HCT116 (cell line): ENCODE measurements at regions not wholly inside any gene's neighbourhood (a gene's known extent, or its start where the extent isn't known, plus 50 kb on each side); places are given as distances from the start of the nearest gene placed in this dataset.

ENCODE experiments used
- ATAC-seq: fragments of 200-7000 bp; cut with Tn5 transposase; 2 replicates; pipeline ENCODE4 v1.9.1; 2020; ENCODE audit warnings: mild to moderate bottlenecking, moderate library complexity
- BruUV-seq: library from RNA; stranded (reverse); fragments of 400-500 nt; replicated peaks from 2 replicates; lab custom pipeline; 2021; lab: Mats Ljungman, UMichigan
- CTCF ChIA-PET: fragments of 300-600 bp; sonication (Branson Sonifier 250); formaldehyde crosslinking; loops from one replicate; lab custom pipeline; 2021; ENCODE audit warnings: antibody characterized with exemption; lab: Charles Lee
- POLR2A ChIA-PET: fragments of 300-600, 350-600 bp; sonication (Branson Sonifier 250); formaldehyde crosslinking; loops from one replicate; lab custom pipeline; 2021; ENCODE audit warnings: antibody characterized with exemption; lab: Charles Lee
- RAD21 ChIA-PET, 2 experiments: fragments of 300-600 bp; sonication (Branson Sonifier 250); formaldehyde crosslinking; loops; one replicate each; lab custom pipeline; 2023; ENCODE audit warnings: low total read pairs in 2 of 2; ENCODE audit not compliant: uncharacterized antibody in 2 of 2, unreplicated experiment in 2 of 2, low non-redundant PET in 1 of 2; lab: Charles Lee
- DNase-seq: peaks from one replicate; pipeline ENCODE4 v3.0.0-alpha.2; 2010; ENCODE audit warnings: low read depth, low spot score
- H2AFZ ChIP-seq: fragments of 200-600 bp; shearing (Covaris generic), sonication (generic); 2 replicates; pipeline ENCODE4 v1.6.1; 2017; ENCODE audit warnings: low read depth, mixed run types, mixed read lengths, antibody characterized with exemption, low read length; ENCODE audit not compliant: poor library complexity, severe bottlenecking
- H3K27ac ChIP-seq: 2 replicates; pipeline ENCODE4 v1.5.1; 2012; ENCODE audit warnings: low read depth, low read length
- H3K27me3 ChIP-seq: fragments of 200-600 bp; sonication (generic); 2 replicates; pipeline ENCODE4 v1.6.1; 2016; ENCODE audit warnings: mixed run types, low read length, mixed read lengths; ENCODE audit not compliant: insufficient read depth
- H3K36me3 ChIP-seq, 2 experiments: fragments of 200-500 bp in 1 of 2; fragments of 200-600 bp in 1 of 2; sonication (Bioruptor generic) in 1 of 2; sonication (generic) in 1 of 2; 2 replicates each; pipeline versions ENCODE4 v1.5.1 to v1.6.1; 2014 to 2016; ENCODE audit warnings: low read length in 2 of 2, inconsistent platforms in 1 of 2, mixed read lengths in 1 of 2, mixed run types in 1 of 2; ENCODE audit not compliant: insufficient read depth in 2 of 2, control insufficient read depth in 1 of 2
- H3K4me1 ChIP-seq, 2 experiments: fragments of 200-600 bp in 1 of 2; sonication (generic) in 1 of 2; 2 replicates each; pipeline versions ENCODE4 v1.5.1 to v1.6.1; 2012 to 2017; ENCODE audit warnings: low read length in 2 of 2, inconsistent platforms in 1 of 2, mild to moderate bottlenecking in 1 of 2, mixed read lengths in 1 of 2, mixed run types in 1 of 2, moderate library complexity in 1 of 2; ENCODE audit not compliant: insufficient read depth in 2 of 2, control insufficient read depth in 1 of 2
- H3K4me2 ChIP-seq: fragments of 200-600 bp; sonication (generic); 2 replicates; pipeline ENCODE4 v1.6.1; 2017; ENCODE audit warnings: mixed run types, low read length, mixed read lengths
- H3K4me3 ChIP-seq, 2 experiments: fragments of 200-600 bp in 1 of 2; sonication (generic) in 1 of 2; replicated peaks in 1 of 2; 2 replicates each; pipeline ENCODE4 v1.5.1; 2011 to 2016; ENCODE audit warnings: low read length in 2 of 2, control low read depth in 1 of 2, low read depth in 1 of 2, mild to moderate bottlenecking in 1 of 2, mixed read lengths in 1 of 2, mixed run types in 1 of 2
- H3K79me2 ChIP-seq: fragments of 200-600 bp; sonication (generic); 2 replicates; pipeline ENCODE4 v1.6.1; 2017; ENCODE audit warnings: mild to moderate bottlenecking, mixed run types, low read length, moderate library complexity, mixed read lengths; ENCODE audit not compliant: insufficient read depth
- H3K9ac ChIP-seq: fragments of 200-600 bp; sonication (generic); 2 replicates; pipeline ENCODE4 v1.6.1; 2016; ENCODE audit warnings: low read length, mixed read lengths
- H3K9me2 ChIP-seq: fragments of 200-600 bp; sonication (generic), shearing (Covaris generic); 2 replicates; pipeline ENCODE4 v1.6.1; 2017; ENCODE audit warnings: mixed run types, mild to moderate bottlenecking, moderate library complexity; ENCODE audit not compliant: insufficient read depth
- H3K9me3 ChIP-seq, 2 experiments: fragments of 200-500 bp in 1 of 2; fragments of 200-600 bp in 1 of 2; sonication (Bioruptor generic) in 1 of 2; sonication (generic) in 1 of 2; 2 replicates each; pipeline ENCODE4 v1.6.1; 2014 to 2017; ENCODE audit warnings: low read length in 2 of 2, mixed read lengths in 2 of 2, inconsistent platforms in 1 of 2, low read depth in 1 of 2, mild to moderate bottlenecking in 1 of 2, mixed run types in 1 of 2, moderate library complexity in 1 of 2; ENCODE audit not compliant: control insufficient read depth in 1 of 2, insufficient read depth in 1 of 2
- H4K20me1 ChIP-seq: fragments of 200-600 bp; sonication (generic), shearing (Covaris generic); 2 replicates; pipeline ENCODE4 v1.6.1; 2017; ENCODE audit warnings: mixed run types, mild to moderate bottlenecking, moderate library complexity; ENCODE audit not compliant: insufficient read depth
- CBX3 ChIP-seq: IDR thresholded peaks from 2 replicates; pipeline ENCODE4 v1.6.1; 2012; ENCODE audit warnings: low read depth
- EGR1 ChIP-seq: IDR thresholded peaks from 2 replicates; pipeline ENCODE4 v1.6.1; 2012; ENCODE audit warnings: low read depth
- ELF1 ChIP-seq: IDR thresholded peaks from 2 replicates; pipeline ENCODE4 v1.6.1; 2012; ENCODE audit warnings: low read depth, borderline replicate concordance
- EZH2 ChIP-seq: fragments of 200-600 bp; sonication (generic); IDR thresholded peaks from 2 replicates; pipeline ENCODE4 v1.6.1; 2017; ENCODE audit warnings: antibody characterized with exemption, mixed run types
- EZH2phosphoT487 ChIP-seq: fragments of 200-600 bp; IDR thresholded peaks from 2 replicates; pipeline ENCODE4 v1.6.1; 2018; ENCODE audit warnings: antibody characterized with exemption, borderline replicate concordance
- FOSL1 ChIP-seq: IDR thresholded peaks from 2 replicates; pipeline ENCODE4 v1.6.1; 2012; ENCODE audit warnings: low read depth
- POLR2A ChIP-seq: IDR thresholded peaks from 2 replicates; pipeline ENCODE4 v1.7.0; 2011; ENCODE audit warnings: borderline replicate concordance; ENCODE audit not compliant: insufficient read depth, insufficient read length; ENCODE audit errors: extremely low read depth
- POLR2AphosphoS5 ChIP-seq: IDR thresholded peaks from 2 replicates; pipeline ENCODE4 v1.6.1; 2011; ENCODE audit warnings: mild to moderate bottlenecking, low read depth, low read length, moderate library complexity
- RAD21 ChIP-seq: IDR thresholded peaks from 2 replicates; pipeline ENCODE4 v1.6.1; 2012; ENCODE audit warnings: low read depth, mild to moderate bottlenecking
- SIN3A ChIP-seq: IDR thresholded peaks from 2 replicates; pipeline ENCODE4 v1.6.1; 2012; ENCODE audit warnings: low read depth
- SRF ChIP-seq: IDR thresholded peaks from 2 replicates; pipeline ENCODE4 v1.6.1; 2012; ENCODE audit warnings: low read depth
- TCF7L2 ChIP-seq: IDR thresholded peaks from 2 replicates; pipeline ENCODE4 v1.7.0; 2011; ENCODE audit warnings: borderline replicate concordance, inconsistent platforms; ENCODE audit not compliant: insufficient read depth, insufficient read length; ENCODE audit errors: extremely low read depth
- YY1 ChIP-seq: IDR thresholded peaks from 2 replicates; pipeline ENCODE4 v1.6.1; 2011; ENCODE audit warnings: low read length, low read depth, moderate library complexity, mild to moderate bottlenecking; ENCODE audit not compliant: insufficient replicate concordance; ENCODE audit errors: extremely low read depth
- ZFX ChIP-seq: fragments of 450-650 bp; IDR thresholded peaks from 2 replicates; pipeline ENCODE4 v1.6.1; 2017
- ZNF274 ChIP-seq: fragments of 200-500 bp; sonication (Bioruptor generic); IDR thresholded peaks from 2 replicates; pipeline ENCODE4 v1.6.1; 2014; ENCODE audit warnings: mild to moderate bottlenecking, low read depth, low read length, inconsistent platforms
- intact Hi-C: fragments of 100-400 bp; cut with micrococcal nuclease; formaldehyde crosslinking; loops from 2 replicates; pipeline ENCODE4 v1.10.0; 2022
- TF ChIP-seq, protein P1 (sequence below), 3 experiments: fragments of 200-600 bp in 1 of 3; sonication (generic) in 1 of 3; IDR thresholded peaks in 2 of 3; conservative IDR thresholded peaks in 1 of 3; 2 replicates each; pipeline ENCODE4 v1.5.1; 2012 to 2017; ENCODE audit warnings: low read depth in 2 of 3, low read length in 2 of 3, antibody characterized with exemption in 1 of 3, borderline replicate concordance in 1 of 3, control low read depth in 1 of 3, mild to moderate bottlenecking in 1 of 3, mixed read lengths in 1 of 3, mixed run types in 1 of 3, moderate library complexity in 1 of 3; ENCODE audit not compliant: insufficient read depth in 1 of 3
- TF ChIP-seq, protein P2 (sequence below): IDR thresholded peaks from 2 replicates; pipeline ENCODE4 v1.6.1; 2012
- TF ChIP-seq, protein P3 (sequence below): IDR thresholded peaks from 2 replicates; pipeline ENCODE4 v1.6.1; 2011; ENCODE audit warnings: mild to moderate bottlenecking, low read length, moderate library complexity; ENCODE audit not compliant: insufficient replicate concordance; ENCODE audit errors: extremely low read depth
- TF ChIP-seq, protein P4 (sequence below): IDR thresholded peaks from 2 replicates; pipeline ENCODE4 v1.6.1; 2012; ENCODE audit warnings: low read depth
- TF ChIP-seq, protein P5 (sequence below): IDR thresholded peaks from 2 replicates; pipeline ENCODE4 v1.6.1; 2012

DNA sequence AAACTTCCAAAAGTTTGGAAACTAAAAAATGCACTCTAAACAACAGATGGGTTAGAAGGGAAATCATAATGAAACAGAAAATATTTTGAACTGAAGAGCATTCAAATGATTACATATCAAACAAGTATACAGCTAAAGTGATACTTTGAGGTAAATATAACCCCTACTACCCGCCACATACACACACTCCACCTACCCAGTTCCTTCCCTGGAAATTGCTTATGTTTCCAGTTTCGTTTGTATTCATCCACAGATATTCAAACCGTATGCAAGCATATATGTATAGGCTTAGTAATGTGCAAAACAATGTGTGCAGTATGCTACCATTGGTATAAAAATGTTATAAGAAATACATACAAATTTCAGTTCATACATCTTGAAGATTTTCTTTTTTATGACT is 95.5 kb downstream of the SMIM20 start:
- Histone ChIP-seq H3K36me3 (no peaks in the 10 kb centered on the region), H3K4me3 (no peak overlapping the region), H3K27ac (no peak overlapping the region), H3K4me2 (no peak overlapping the region), H3K9me2 (no peaks in the 10 kb centered on the region), H4K20me1 (no peaks in the 10 kb centered on the region), H3K9ac (no peak overlapping the region), H3K79me2 (no peaks in the 10 kb centered on the region), H2AFZ (no peak overlapping the region), H3K9me3 (peaks cover 0 to 8% of the 10 kb centered on the region in 2 experiments; a peak in 1 of 4 replicates), H3K4me1 (no peaks in the 10 kb centered on the region), H3K27me3 (no peaks in the 10 kb centered on the region; the same call in 1 of the 2 replicates)
- CTCF ChIA-PET, result no interaction called here
- RAD21 ChIA-PET, result no interaction called here
- no TSS peak for BruUV-seq
- ATAC-seq, result no peak
- no peak for DNase-seq
- intact Hi-C loops, result no loop called here
- POLR2A ChIA-PET, result no interaction called here
- no peak for TF ChIP-seq RAD21
- no peak for TF ChIP-seq POLR2A
- TF ChIP-seq, protein P1, sequence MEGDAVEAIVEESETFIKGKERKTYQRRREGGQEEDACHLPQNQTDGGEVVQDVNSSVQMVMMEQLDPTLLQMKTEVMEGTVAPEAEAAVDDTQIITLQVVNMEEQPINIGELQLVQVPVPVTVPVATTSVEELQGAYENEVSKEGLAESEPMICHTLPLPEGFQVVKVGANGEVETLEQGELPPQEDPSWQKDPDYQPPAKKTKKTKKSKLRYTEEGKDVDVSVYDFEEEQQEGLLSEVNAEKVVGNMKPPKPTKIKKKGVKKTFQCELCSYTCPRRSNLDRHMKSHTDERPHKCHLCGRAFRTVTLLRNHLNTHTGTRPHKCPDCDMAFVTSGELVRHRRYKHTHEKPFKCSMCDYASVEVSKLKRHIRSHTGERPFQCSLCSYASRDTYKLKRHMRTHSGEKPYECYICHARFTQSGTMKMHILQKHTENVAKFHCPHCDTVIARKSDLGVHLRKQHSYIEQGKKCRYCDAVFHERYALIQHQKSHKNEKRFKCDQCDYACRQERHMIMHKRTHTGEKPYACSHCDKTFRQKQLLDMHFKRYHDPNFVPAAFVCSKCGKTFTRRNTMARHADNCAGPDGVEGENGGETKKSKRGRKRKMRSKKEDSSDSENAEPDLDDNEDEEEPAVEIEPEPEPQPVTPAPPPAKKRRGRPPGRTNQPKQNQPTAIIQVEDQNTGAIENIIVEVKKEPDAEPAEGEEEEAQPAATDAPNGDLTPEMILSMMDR (IDR thresholded peaks at IDR 0.05 in 2 of 3, conservative IDR thresholded peaks at IDR 0.05 in 1 of 3; ENCODE audit: borderline replicate concordance in 1 of 3, insufficient read depth in 1 of 3, low read depth in 2 of 3, low read length in 2 of 3), result no peak
- TF ChIP-seq, protein P2, sequence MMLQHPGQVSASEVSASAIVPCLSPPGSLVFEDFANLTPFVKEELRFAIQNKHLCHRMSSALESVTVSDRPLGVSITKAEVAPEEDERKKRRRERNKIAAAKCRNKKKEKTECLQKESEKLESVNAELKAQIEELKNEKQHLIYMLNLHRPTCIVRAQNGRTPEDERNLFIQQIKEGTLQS, result no peak
- TF ChIP-seq, protein P3, sequence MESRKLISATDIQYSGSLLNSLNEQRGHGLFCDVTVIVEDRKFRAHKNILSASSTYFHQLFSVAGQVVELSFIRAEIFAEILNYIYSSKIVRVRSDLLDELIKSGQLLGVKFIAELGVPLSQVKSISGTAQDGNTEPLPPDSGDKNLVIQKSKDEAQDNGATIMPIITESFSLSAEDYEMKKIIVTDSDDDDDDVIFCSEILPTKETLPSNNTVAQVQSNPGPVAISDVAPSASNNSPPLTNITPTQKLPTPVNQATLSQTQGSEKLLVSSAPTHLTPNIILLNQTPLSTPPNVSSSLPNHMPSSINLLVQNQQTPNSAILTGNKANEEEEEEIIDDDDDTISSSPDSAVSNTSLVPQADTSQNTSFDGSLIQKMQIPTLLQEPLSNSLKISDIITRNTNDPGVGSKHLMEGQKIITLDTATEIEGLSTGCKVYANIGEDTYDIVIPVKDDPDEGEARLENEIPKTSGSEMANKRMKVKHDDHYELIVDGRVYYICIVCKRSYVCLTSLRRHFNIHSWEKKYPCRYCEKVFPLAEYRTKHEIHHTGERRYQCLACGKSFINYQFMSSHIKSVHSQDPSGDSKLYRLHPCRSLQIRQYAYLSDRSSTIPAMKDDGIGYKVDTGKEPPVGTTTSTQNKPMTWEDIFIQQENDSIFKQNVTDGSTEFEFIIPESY, result no peak
- TF ChIP-seq TCF7L2, result no peak
- no peak for TF ChIP-seq FOSL1
- TF ChIP-seq SRF, result no peak
- TF ChIP-seq ZNF274, result no peak
- TF ChIP-seq YY1, result no peak
- TF ChIP-seq, protein P4, sequence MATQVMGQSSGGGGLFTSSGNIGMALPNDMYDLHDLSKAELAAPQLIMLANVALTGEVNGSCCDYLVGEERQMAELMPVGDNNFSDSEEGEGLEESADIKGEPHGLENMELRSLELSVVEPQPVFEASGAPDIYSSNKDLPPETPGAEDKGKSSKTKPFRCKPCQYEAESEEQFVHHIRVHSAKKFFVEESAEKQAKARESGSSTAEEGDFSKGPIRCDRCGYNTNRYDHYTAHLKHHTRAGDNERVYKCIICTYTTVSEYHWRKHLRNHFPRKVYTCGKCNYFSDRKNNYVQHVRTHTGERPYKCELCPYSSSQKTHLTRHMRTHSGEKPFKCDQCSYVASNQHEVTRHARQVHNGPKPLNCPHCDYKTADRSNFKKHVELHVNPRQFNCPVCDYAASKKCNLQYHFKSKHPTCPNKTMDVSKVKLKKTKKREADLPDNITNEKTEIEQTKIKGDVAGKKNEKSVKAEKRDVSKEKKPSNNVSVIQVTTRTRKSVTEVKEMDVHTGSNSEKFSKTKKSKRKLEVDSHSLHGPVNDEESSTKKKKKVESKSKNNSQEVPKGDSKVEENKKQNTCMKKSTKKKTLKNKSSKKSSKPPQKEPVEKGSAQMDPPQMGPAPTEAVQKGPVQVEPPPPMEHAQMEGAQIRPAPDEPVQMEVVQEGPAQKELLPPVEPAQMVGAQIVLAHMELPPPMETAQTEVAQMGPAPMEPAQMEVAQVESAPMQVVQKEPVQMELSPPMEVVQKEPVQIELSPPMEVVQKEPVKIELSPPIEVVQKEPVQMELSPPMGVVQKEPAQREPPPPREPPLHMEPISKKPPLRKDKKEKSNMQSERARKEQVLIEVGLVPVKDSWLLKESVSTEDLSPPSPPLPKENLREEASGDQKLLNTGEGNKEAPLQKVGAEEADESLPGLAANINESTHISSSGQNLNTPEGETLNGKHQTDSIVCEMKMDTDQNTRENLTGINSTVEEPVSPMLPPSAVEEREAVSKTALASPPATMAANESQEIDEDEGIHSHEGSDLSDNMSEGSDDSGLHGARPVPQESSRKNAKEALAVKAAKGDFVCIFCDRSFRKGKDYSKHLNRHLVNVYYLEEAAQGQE, result no peak
- TF ChIP-seq ELF1, result no peak
- no peak for TF ChIP-seq CBX3
- TF ChIP-seq SIN3A, result no peak
- no peak for TF ChIP-seq EZH2phosphoT487
- TF ChIP-seq EGR1, result no peak
- TF ChIP-seq POLR2AphosphoS5, result no peak
- TF ChIP-seq, protein P5, sequence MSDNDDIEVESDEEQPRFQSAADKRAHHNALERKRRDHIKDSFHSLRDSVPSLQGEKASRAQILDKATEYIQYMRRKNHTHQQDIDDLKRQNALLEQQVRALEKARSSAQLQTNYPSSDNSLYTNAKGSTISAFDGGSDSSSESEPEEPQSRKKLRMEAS, result no peak
- TF ChIP-seq ZFX, result no peak
- TF ChIP-seq EZH2, result no peak
